ENCODE measurements at regions not wholly inside any gene's neighbourhood (a gene's known extent, or its start where the extent isn't known, plus 50 kb on each side); places are given as distances from the start of the nearest gene placed in this dataset.
A peak's percentile ranks its signal among the peaks of the same experiment; 100 is the strongest.
"Not testable (repeated sequence)": the region's sequence is repeated elsewhere in the genome, so short reads cannot be mapped to it uniquely, and the experiment has no call there.

DNA sequence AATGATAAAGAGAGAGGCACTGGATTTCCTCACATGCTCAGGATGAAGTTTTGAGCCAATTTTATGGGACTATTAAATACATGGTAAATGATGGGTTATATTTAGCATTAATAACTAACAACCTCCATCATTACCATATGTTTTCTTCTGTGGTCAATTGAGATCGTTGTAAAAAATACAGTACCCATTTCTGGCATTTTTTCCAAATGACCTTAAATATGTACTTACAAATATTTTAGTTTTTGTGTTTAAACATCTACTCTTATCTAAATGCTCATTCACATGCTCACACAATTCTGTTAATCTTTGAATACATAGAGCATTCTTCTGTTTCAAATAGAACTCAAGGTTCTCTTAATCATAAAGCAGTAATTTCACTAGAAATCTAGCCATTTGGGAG, 330.0 kb upstream of the BRINP3 start:
- no peak for DNase-seq (ENCODE audit: low read depth)
- H3K4me3 ChIP-seq (ENCODE audit: low read depth, low read length) = no peak overlapping the region

DNA sequence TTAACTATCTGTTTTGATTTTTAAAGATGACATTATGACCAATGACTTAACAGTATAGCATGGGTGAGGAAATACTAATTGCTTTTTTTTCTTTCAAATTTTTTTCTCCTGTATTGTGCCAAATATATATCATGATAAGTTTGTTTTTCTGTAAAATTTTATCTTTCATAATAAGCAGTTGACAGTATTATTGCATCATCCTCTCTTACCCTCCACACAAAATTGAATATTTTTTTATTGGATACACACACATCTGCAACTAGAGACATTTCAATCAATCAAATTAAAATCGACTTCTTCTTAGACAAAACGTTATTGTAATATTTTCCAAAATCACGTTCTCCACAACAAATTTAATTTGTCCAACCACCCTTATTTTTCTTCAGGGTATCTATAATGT, 330.4 kb upstream of the BRINP3 start:
- no peak for DNase-seq (ENCODE audit: low read depth)
- no peak overlapping the region for H3K4me3 ChIP-seq (ENCODE audit: low read depth, low read length)

DNA sequence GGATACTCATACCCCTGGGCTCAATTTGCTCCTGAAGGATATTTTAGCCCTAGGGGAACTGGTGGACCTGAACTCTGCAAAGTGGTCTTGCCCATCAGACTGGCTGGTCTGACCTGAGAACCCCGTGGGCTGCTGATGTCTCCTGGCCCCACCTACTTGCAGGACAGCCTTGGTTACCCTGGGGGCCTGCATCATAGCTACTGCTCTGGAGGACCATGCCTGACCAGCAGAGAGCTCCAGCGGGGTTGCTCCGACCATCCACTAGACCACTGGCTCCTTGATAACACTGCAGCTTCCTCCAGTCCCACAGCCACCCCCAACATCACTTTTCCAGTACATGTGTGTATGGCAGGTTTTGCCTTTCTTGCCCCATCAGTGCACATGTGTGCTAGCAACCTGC, 331.6 kb upstream of the BRINP3 start:
- no peak overlapping the region for H3K4me3 ChIP-seq (ENCODE audit: low read depth, low read length)
- no peak for DNase-seq (ENCODE audit: low read depth)

DNA sequence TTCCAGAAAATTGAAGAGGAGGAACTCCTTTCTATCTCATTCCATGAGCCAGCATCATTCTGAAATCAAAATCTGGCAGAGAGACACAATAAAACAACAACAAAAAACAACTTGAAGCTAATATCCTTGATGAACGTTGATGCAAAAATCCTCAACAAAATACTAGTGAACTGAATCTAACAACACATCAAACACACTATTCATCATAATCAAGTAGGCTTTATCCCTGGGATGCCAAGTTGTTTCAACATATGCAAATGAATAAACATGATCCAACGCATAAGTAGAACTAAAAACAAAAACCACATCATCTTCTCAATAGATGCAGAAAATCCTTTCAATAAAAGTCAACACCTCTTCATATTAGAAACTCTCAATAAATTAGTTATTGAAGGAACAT, 335.3 kb upstream of the BRINP3 start:
- no peak for DNase-seq (ENCODE audit: low read depth)
- H3K4me3 ChIP-seq (ENCODE audit: low read depth, low read length) = no peak overlapping the region

DNA sequence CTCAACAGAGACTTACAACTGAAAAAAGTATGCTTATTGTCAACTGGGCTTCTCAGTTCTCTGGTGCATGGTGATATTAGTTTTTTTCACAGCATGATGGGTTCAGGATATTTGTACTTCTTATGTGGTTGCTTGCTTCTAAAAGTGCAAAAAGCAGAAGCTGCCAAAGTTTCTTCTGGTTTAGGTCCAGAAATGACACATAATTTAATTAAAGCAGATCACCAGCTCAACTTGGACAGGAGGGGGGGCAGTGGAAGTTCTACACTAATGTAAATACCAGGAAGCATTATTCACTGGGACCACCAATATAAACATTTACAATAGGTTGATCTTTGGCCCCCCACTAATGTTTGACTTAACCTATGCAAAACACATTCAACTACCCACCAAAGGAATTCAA, 354.8 kb upstream of the BRINP3 start:
- DNase-seq (ENCODE audit: low read depth) = no peak
- no peak overlapping the region for H3K4me3 ChIP-seq (ENCODE audit: low read depth, low read length)

DNA sequence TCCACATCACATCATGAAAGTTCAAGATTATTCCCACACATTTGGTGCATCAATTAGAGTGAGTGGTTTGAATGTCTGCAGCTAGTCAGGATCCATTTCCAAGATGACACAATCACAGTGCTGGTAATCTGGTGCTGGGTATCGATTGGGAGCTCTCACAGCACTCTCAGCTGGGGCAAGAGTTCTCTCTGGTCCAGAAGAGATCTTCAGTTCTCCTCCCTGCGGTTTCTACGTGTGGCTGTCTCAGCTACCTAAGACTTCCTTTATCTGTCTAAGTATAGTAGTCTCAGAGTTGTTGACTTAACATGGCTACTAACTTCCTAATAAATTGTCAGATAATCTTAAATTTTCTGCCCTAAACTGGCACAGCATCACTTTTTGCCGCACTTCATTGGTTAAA, 358.0 kb upstream of the BRINP3 start:
- no peak for DNase-seq (ENCODE audit: low read depth)
- H3K4me3 ChIP-seq (ENCODE audit: low read depth, low read length) = no peak overlapping the region

DNA sequence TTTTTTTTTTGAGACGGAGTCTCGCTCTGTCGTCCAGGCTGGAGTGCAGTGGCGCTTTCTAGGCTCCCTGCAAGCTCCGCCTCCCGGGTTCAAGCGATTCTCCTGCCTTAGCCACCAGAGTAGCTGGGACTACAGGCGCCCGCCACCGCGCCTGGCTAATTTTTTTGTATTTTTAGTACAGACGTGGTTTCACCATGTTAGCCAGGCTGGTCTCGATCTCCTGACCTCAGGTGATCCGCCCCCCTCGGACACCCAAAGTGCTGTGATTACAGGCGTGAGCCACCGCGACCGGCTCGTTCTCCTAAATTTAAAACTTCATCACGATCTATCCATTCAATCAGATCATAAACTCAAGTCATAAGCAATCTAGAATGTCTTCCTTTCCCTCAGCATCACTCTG, 359.5 kb upstream of the BRINP3 start:
- H3K4me3 ChIP-seq (ENCODE audit: low read depth, low read length); DNase-seq (ENCODE audit: low read depth): not testable (repeated sequence)

DNA sequence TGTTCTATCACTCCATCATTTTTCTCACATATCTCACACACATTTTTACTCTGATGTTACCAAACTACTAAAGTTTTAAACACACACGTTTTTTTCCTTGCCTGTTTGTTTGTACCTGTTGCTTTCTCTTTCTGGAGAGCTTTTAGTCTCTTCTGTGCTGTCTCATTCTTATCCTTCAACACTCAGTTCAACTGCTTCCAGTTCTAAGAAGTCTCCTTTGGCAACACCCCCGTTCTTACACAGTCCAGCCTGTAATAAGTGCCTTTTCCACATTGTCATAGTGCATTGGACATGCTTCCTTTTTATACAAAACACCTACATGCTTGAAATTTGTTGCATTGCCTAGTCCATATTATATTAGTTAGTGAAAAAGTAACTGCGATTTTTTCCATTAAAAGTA, 360.2 kb upstream of the BRINP3 start:
- H3K4me3 ChIP-seq (ENCODE audit: low read depth, low read length) = no peak overlapping the region
- DNase-seq (ENCODE audit: low read depth) = no peak

DNA sequence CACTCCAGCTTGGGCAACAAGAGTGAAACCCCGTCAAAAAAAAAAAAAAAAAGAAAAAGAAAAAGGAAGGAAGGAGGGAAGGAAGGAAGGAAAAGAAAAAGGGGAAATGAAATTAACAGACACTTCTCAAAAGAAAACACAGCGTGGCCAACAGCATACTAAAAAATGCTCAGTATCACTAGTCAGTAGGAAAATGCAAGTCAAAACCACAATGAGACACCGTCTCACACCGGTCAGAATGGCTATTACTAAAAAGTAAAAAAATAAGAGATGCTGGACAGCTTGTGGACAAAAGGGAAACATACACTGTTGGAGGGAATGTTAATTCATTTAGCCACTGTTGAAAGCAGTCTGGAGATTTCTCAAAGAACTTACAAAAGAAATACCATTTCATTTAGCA, 369.5 kb upstream of the BRINP3 start:
- DNase-seq (ENCODE audit: low read depth) = no peak

DNA sequence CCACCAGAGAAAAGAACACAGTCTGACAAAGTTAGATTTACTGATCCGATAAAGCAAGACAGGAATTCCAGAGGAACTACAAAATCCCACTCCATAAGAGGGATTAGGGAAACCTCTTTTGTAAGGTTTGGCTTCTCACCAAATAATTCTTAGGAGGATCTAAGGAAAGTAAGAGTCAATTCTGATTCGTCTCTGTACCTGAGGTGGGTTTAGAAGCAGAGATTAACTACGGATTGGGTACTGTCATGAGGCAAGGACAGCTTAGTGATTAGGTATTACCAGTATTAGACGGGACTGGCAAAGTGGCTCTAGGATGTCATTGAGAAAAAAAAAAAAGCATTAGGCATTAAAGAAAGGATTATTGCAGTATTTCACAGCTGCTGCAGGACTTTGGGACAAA, 371.7 kb upstream of the BRINP3 start:
- H3K4me3 ChIP-seq (ENCODE audit: low read depth, low read length) = no peak overlapping the region
- DNase-seq (ENCODE audit: low read depth) = no peak

More for the DNA sequence above, 369.5 kb upstream of the BRINP3 start:
- no peak overlapping the region for H3K4me3 ChIP-seq (ENCODE audit: low read depth, low read length)

DNA sequence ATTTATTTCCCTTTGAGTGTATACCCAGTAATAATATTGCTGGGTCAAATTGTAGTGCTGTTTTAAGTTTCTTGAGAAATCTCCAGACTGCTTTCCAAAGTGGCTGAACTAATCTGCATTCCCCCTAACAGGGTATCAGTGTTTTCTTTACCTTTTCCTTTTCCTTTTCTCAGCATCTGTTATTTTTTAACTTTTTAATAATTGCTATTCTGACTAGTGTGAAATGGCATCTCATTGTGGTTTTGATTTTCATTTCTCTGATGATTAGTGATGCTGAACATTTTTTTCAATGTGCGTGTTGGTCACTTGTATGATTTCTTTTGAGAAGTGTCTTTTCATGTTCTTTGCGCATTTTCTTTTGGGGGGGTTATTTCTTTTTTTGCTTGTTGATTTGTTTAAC, 374.9 kb upstream of the BRINP3 start:
- no peak overlapping the region for H3K4me3 ChIP-seq (ENCODE audit: low read depth, low read length)
- DNase-seq (ENCODE audit: low read depth) = no peak

DNA sequence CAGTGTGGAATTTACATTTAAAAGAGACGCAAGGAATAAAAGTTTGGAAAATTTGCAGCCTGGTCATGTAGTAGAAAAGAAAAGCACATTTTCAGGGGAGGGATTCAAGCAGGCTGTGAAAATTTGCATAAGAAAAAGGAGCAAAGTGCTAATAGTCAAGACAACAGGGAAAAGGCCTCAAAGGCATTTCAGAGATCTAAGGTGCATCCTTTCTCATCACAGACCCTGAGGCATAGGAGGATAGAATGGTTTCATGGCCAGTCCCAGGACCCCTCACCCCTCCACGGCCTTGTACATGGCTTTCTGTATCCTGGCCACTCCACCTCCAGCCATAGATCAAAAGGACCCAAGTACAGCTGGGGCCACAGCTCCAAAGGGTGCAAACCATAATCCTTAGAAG, 380.5 kb upstream of the BRINP3 start:
- no peak overlapping the region for H3K4me3 ChIP-seq (ENCODE audit: low read depth, low read length)
- DNase-seq (ENCODE audit: low read depth) = no peak

DNA sequence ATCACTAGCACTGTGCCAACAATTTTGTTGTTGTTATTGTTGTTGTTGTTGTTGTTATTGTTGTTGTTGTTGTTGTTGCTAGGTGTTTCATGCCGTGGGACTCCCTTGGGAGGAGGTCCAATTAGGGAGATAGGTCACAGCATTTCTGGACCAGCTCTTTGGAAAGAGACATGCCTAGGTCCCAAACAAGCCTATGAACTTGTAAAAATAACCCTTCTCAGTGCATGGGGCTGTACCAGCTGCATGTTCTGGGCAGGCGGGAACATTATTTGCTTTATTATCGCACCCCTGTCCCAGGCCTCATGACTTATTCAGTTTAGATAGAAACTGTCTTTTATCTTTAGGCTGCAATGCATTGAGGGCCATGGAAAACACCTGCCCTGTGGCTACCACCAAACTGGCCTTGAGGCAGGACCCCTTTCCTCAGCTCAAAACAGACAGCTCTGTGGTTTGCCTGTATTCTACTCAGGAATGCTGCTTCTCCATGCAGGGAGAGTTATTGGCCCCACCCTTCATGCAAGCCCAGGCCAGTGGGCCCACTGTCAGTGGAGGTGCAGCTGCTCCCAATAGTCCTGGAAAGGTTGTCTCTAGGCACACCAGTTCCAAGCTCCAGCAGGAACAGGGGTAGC, 386.5 kb upstream of the BRINP3 start:
- no peak for DNase-seq (ENCODE audit: low read depth)
- no peak overlapping the region for H3K4me3 ChIP-seq (ENCODE audit: low read depth, low read length)

DNA sequence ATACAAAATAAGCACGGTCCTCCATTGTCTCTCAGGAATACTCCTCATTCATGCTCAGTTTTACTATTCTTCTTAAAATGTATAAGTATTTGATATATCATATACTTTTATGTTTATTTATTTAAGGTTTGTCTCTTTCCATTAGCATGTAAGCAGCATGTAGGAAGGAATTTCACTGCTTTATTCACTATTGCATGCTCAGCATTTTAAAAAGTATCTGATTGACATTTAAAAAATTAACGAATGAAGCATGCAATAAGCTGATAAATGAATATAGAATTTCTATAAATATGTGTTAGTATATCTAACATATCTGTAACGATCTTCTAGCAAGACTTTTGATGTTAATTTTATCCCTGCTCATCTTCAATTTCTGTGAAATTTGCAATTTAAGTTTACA, 402.7 kb upstream of the BRINP3 start:
- no peak overlapping the region for H3K4me3 ChIP-seq (ENCODE audit: low read depth, low read length)
- DNase-seq (ENCODE audit: low read depth) = no peak

DNA sequence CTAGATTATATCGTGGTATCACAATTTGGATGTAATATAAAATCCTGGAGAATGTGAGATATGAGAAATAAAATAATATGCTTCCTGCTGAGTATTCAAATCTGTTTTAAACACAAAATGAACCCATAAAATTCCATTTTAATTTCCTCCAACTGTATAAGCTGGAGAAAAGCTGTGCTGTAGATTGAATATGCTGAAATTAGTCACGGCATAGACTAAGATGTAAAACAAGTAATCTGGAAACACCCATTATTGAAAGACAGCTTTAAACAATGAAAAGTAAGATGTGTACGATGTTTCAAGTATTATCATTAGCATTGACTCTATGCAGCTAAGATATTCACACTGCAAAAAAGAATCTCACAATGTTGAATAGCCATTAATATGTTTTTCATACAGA, 403.4 kb upstream of the BRINP3 start:
- no peak for DNase-seq (ENCODE audit: low read depth)
- H3K4me3 ChIP-seq (ENCODE audit: low read depth, low read length) = no peak overlapping the region

DNA sequence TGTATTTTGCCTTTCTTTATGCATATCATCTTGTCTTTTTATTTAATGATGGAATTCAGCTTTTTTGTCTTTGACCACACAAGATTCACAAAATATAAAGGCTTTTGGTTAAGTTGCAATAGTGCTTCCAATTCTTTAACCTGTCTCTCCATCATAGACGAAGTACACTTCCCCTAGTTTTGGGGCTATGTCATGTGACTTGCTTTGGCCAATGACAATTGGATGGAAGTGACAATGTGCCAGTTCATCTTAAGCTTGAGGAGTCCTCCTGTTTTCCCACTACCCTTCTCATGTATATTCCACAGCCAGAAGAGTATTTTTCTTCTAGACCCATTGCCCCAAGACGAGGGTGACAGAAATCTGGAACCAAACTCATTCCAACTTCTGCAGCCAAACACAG, 419.6 kb upstream of the BRINP3 start:
- no peak for DNase-seq (ENCODE audit: low read depth)
- H3K4me3 ChIP-seq (ENCODE audit: low read depth, low read length) = no peak overlapping the region

DNA sequence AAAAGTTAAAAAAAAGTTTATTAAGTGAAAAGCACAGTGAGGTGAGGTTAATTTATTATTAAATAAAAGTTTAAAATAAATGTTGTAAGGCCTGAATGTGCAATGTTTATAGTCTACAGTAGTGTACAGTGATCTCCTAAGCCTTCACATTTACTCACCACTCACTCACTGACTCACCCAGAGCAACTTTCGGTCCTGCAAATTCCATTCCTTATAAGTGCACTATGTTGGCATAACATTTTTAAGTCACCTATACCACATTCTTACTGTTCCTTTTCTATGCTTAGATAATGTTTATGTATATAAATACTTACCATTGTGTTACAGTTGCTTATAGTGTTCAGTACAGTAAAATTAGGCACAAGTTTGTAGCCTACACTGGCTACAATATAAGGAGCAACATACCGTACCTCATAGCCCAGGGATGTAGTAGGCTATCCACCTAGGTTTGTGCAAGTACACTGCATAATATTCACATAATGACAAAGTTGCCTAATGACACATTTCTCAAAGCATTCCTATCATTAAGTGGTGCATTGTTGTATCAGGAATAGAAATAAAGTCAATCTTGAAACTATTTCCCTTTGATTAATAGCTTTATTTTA, 426.5 kb upstream of the BRINP3 start:
- peak; percentile 53 for DNase-seq (ENCODE audit: low read depth)
- no peak overlapping the region for H3K4me3 ChIP-seq (ENCODE audit: low read depth, low read length)

DNA sequence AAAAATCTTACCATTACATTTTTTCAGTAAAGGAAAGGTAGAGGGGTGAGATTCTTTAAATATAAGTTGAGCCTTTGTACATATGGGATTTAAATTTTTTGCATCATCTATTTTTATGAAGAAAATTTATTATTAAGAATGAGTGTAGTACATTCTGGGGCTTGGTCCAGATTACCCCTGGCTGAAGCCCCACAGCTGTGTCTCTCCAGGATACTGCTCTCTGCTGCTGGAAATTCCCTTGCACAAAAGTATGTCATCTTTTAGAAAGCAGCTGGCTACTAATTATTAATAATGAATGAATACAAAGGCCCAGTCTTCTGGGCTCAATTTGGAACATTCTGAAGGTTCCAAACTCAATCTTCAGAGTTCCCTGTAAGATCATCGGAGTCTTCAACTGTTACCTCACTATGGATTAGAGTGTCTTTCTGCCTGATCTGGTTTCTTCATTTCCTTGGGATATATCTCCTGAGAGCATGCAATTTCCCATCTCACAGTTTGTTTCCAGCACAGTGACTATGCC, 428.6 kb upstream of the BRINP3 start:
- H3K4me3 ChIP-seq (ENCODE audit: low read depth, low read length) = no peak overlapping the region
- DNase-seq (ENCODE audit: low read depth) = no peak

DNA sequence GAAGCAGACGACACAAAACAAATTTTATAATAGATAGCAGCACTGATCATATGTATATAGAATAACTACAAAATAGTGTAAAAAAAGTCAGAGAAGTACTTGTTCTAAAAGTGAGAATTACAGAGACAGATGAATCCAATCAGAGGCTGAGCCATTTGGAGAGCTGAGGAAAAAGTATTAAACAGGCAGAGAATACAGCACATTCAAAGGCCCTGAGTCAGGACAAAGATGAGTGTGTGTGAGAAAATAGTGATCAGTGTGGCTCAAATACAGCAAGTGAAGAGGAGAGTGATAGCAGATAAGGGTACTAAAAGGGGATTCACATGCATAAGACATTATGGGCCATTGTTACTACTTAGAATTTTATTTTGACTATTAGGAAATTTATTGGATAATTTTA, 430.6 kb upstream of the BRINP3 start:
- DNase-seq (ENCODE audit: low read depth) = no peak

DNA sequence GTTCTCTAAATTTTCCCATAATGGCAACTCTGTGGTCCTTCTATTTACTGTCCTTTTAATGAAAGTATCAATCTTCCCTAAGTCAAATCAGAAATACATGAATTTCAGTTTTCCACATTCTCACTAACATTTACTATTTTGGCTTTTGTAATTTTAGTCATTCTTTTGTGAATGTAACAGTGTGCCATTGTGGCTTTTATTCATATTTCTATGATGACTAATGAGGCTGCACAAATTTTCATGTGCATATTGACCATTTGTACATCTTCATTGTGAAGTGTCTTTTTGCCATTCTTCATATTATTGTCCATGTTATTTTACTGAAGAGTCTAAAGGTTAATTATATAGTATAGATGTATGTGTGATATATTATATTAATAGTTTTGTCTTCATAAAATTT, 431.0 kb upstream of the BRINP3 start:
- DNase-seq (ENCODE audit: low read depth) = no peak
- no peak overlapping the region for H3K4me3 ChIP-seq (ENCODE audit: low read depth, low read length)

More for the DNA sequence above, 430.6 kb upstream of the BRINP3 start:
- H3K4me3 ChIP-seq (ENCODE audit: low read depth, low read length) = no peak overlapping the region

DNA sequence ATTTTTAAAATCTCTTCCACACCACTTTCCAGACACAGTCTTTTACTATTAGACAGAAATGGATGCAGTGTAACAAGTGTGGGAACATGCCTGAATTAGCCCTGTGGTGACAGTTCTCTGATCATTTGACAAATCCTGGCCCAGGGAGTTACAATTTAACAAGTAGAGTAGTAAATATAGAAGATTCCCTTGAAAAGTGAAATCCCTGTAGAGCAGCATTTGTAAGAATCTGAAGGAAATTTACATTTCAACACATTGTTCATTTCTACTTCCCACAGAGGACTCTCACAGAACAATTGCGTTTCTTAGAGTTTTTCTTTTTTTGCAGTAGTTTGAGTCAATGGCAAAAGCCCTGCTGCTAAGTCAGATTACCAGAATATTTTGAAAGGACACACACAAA, 458.3 kb upstream of the BRINP3 start:
- H3K4me3 ChIP-seq (ENCODE audit: low read depth, low read length) = no peak overlapping the region
- no peak for DNase-seq (ENCODE audit: low read depth)

All from skeletal muscle cell (primary cell).